T-helper 2 cell treated with Interferon-gamma antibody and Interleukin-4, amounts not matched to agents 5 μg/mL and 100 μg/mL, for 36 hours (primary cell): ENCODE measurements at regions not wholly inside any gene's neighbourhood (a gene's known extent, or its start where the extent isn't known, plus 50 kb on each side); places are given as distances from the start of the nearest gene placed in this dataset.

Experiments
- DNase-seq: peaks from one replicate; pipeline ENCODE4 v3.0.0; 2021; ENCODE audit warnings: low spot score
- H3K27ac Mint-ChIP-seq: one replicate; pipeline ENCODE4 v1.8.0; 2021; ENCODE audit warnings: mild to moderate bottlenecking, mixed read lengths
- H3K27me3 Mint-ChIP-seq: one replicate; pipeline ENCODE4 v1.8.0; 2021; ENCODE audit warnings: low read depth, mixed read lengths
- H3K36me3 Mint-ChIP-seq: one replicate; pipeline ENCODE4 v1.8.0; 2021; ENCODE audit warnings: low read depth, mixed read lengths
- H3K4me1 Mint-ChIP-seq: one replicate; pipeline ENCODE4 v1.8.0; 2021; ENCODE audit warnings: low read depth, mixed read lengths
- H3K4me3 Mint-ChIP-seq: one replicate; pipeline ENCODE4 v1.8.0; 2022; ENCODE audit warnings: mild to moderate bottlenecking, moderate library complexity, mixed read lengths
- H3K9me3 Mint-ChIP-seq: one replicate; pipeline ENCODE4 v1.8.0; 2021; ENCODE audit warnings: mixed read lengths

- Mint-ChIP-seq H3K4me3 (no peak overlapping the region), H3K27ac (no peak overlapping the region), H3K4me1 (no peaks in the 10 kb centered on the region), H3K27me3 (no peaks in the 10 kb centered on the region), H3K9me3 (no peaks in the 10 kb centered on the region), H3K36me3 (no peaks in the 10 kb centered on the region)
- no peak for DNase-seq
These were observed 211.8 kb downstream of the SKIDA1 start for GRCh38 chr10:21313691-21314090.

- no peaks in the 10 kb centered on the region for H3K9me3 Mint-ChIP-seq
- H3K4me3 Mint-ChIP-seq = no peak overlapping the region
- H3K27ac Mint-ChIP-seq = no peak overlapping the region
- H3K27me3 Mint-ChIP-seq = no peaks in the 10 kb centered on the region
- H3K4me1 Mint-ChIP-seq = no peaks in the 10 kb centered on the region
- no peaks in the 10 kb centered on the region for H3K36me3 Mint-ChIP-seq
- no peak for DNase-seq
These were observed 214.1 kb downstream of the SKIDA1 start for GRCh38 chr10:21311426-21311825.

GRCh38 chr10:21309427-21309826 is 216.1 kb downstream of the SKIDA1 start:
- Mint-ChIP-seq H3K27ac (no peak overlapping the region), H3K4me1 (no peaks in the 10 kb centered on the region), H3K9me3 (no peaks in the 10 kb centered on the region), H3K4me3 (no peak overlapping the region), H3K27me3 (no peaks in the 10 kb centered on the region), H3K36me3 (no peaks in the 10 kb centered on the region)
- DNase-seq = no peak

GRCh38 chr10:21308946-21309345 is 216.5 kb downstream of the SKIDA1 start:
- Mint-ChIP-seq H3K9me3 (no peaks in the 10 kb centered on the region), H3K27ac (no peak overlapping the region), H3K4me3 (no peak overlapping the region), H3K27me3 (no peaks in the 10 kb centered on the region), H3K4me1 (no peaks in the 10 kb centered on the region), H3K36me3 (no peaks in the 10 kb centered on the region)
- no peak for DNase-seq

DNA sequence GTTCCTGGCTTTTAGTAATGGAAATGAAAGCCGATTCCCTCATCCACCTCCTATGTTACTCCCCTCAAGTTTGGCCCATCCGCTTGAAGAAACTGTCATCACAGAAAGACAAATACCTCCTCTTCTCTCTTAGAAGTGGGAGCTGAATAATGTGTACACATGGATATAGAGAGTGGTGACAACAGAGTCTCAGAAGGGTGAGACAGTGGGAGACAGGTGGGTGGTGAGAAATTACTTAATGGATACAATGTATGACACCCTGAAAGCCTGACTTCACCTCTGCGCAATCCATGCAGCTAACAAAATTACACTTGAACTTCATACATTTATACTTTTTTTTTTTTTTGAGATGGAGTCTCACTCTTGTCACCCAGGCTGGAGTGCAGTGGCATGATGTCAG is 217.5 kb downstream of the SKIDA1 start:
- Mint-ChIP-seq H3K27me3 (no peaks in the 10 kb centered on the region), H3K4me3 (no peak overlapping the region), H3K4me1 (no peaks in the 10 kb centered on the region), H3K36me3 (no peaks in the 10 kb centered on the region), H3K9me3 (no peaks in the 10 kb centered on the region), H3K27ac (no peak overlapping the region)
- no peak for DNase-seq

DNA sequence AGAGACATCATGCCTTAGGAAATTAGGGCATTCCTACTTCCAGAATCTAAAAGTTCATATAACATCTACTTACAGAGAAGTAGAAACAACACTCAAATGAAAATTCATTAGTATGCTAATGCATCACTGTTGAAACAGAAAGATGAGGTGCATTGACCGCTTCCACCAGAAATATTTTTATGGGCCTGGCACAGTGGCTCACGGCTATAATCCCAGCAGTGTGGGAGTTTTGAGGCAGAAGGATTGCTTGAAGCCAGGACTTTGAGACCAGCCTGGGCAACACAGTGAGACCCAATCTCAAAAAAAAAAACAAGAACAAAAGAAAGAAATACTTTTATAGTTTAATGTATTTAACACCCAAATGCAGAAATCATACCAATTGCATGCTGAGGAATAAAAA is 220.9 kb downstream of the SKIDA1 start:
- no peaks in the 10 kb centered on the region for H3K4me1 Mint-ChIP-seq
- no peaks in the 10 kb centered on the region for H3K27me3 Mint-ChIP-seq
- H3K9me3 Mint-ChIP-seq = no peaks in the 10 kb centered on the region
- DNase-seq = no peak
- H3K27ac Mint-ChIP-seq = no peak overlapping the region
- H3K36me3 Mint-ChIP-seq = no peaks in the 10 kb centered on the region
- H3K4me3 Mint-ChIP-seq = no peak overlapping the region

GRCh38 chr10:21304198-21304597 is 221.3 kb downstream of the SKIDA1 start:
- no peaks in the 10 kb centered on the region for H3K9me3 Mint-ChIP-seq
- H3K27me3 Mint-ChIP-seq = no peaks in the 10 kb centered on the region
- no peaks in the 10 kb centered on the region for H3K4me1 Mint-ChIP-seq
- no peak overlapping the region for H3K4me3 Mint-ChIP-seq
- H3K27ac Mint-ChIP-seq = no peak overlapping the region
- no peak for DNase-seq
- H3K36me3 Mint-ChIP-seq = no peaks in the 10 kb centered on the region

GRCh38 chr10:21300551-21300950 is 224.9 kb downstream of the SKIDA1 start:
- Mint-ChIP-seq H3K27ac (no peak overlapping the region), H3K4me3 (no peak overlapping the region), H3K27me3 (no peaks in the 10 kb centered on the region), H3K4me1 (no peaks in the 10 kb centered on the region), H3K36me3 (no peaks in the 10 kb centered on the region), H3K9me3 (no peaks in the 10 kb centered on the region)
- no peak for DNase-seq

- no peaks in the 10 kb centered on the region for H3K36me3 Mint-ChIP-seq
- peaks cover under 1% of the 10 kb centered on the region for H3K27me3 Mint-ChIP-seq
- no peaks in the 10 kb centered on the region for H3K9me3 Mint-ChIP-seq
- H3K4me1 Mint-ChIP-seq = no peaks in the 10 kb centered on the region
- DNase-seq = no peak
- no peak overlapping the region for H3K27ac Mint-ChIP-seq
- no peak overlapping the region for H3K4me3 Mint-ChIP-seq
These were observed 226.2 kb downstream of the SKIDA1 start for GRCh38 chr10:21299330-21299729.

GRCh38 chr10:21298701-21299100 is 226.8 kb downstream of the SKIDA1 start:
- Mint-ChIP-seq H3K4me3 (no peak overlapping the region), H3K9me3 (no peaks in the 10 kb centered on the region), H3K27me3 (peaks cover 5% of the 10 kb centered on the region), H3K36me3 (no peaks in the 10 kb centered on the region), H3K27ac (no peak overlapping the region), H3K4me1 (no peaks in the 10 kb centered on the region)
- no peak for DNase-seq

DNA sequence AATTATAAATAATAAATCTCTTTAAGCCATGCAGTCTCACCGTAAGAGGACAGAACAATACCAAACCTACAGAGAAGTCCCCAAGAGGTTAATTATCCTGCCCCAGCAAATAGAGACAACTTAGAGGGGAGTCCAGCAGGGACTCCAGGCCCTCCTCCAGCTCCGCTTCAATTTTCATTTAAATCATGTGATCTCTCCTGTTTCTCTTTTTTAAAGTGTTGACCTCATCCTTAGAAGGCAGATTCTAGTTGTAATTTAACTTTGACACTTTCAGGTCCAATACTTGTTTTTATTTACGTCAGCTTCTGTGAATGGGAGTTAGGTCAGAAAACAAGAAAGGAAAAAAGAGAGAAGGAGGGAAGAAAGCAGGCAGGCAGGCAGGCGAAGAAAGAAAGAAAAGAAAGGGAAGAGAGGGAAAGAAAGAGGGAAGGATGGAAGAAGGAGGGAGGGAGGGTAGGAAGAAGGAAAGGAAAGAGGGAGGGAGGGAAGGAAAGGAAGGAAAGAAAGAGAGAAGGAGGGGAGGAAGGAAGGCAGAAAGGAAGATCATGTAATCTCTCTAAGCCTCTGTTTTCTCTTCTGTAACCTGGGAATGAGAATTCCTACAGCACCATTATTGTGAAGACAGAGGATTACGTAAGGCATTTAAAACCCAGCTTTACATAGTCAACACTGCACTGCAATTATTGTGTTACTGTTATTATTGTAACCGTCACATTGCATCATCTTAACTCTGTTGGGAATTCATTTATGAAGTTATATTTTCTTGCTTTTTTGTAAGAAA is 227.7 kb downstream of the SKIDA1 start:
- Mint-ChIP-seq H3K36me3 (no peaks in the 10 kb centered on the region), H3K4me3 (no peak overlapping the region), H3K27ac (no peak overlapping the region), H3K4me1 (no peaks in the 10 kb centered on the region), H3K27me3 (peaks cover 15% of the 10 kb centered on the region), H3K9me3 (no peaks in the 10 kb centered on the region)
- no peak for DNase-seq

DNA sequence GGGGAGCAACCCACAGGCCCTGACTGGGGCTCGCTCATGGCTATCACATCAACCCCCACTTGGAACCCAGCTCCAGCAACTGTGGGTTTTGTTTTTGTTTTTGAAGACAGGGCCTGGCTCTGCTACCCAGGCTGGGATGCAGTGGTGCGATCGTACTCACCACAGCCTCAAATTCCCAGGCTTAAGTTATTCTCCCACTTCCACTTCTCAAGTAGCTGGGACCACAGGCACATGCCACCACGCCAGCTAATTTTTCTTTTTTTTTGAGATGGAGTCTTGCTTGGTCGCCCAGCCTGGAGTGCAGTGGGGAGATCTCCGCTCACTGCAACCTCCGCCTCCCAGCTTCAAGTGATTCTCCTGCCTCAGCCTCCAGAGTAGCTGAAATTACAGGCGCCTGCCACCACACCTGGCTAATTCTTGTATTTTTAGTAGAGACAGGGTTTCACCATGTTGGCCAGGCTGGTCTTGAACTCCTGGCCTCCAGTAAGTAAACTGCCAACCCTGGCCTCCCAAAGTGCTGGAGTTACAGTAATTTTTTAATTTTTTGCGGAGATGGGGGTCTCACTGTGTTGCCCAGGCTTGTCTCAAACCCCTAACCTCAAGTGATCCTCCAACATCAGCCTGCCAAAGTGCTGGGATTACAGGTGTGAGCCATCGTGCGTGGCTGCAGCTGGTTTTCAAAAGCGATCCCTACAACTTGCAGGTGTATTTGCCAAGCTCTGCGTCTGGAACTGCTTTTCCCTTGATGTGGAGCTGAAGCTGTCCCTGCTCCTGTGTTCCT is 228.7 kb downstream of the SKIDA1 start:
- H3K27me3 Mint-ChIP-seq = peaks cover 18% of the 10 kb centered on the region
- no peak overlapping the region for H3K27ac Mint-ChIP-seq
- DNase-seq = no peak
- no peaks in the 10 kb centered on the region for H3K9me3 Mint-ChIP-seq
- no peaks in the 10 kb centered on the region for H3K4me1 Mint-ChIP-seq
- no peaks in the 10 kb centered on the region for H3K36me3 Mint-ChIP-seq
- H3K4me3 Mint-ChIP-seq = no peak overlapping the region

DNA sequence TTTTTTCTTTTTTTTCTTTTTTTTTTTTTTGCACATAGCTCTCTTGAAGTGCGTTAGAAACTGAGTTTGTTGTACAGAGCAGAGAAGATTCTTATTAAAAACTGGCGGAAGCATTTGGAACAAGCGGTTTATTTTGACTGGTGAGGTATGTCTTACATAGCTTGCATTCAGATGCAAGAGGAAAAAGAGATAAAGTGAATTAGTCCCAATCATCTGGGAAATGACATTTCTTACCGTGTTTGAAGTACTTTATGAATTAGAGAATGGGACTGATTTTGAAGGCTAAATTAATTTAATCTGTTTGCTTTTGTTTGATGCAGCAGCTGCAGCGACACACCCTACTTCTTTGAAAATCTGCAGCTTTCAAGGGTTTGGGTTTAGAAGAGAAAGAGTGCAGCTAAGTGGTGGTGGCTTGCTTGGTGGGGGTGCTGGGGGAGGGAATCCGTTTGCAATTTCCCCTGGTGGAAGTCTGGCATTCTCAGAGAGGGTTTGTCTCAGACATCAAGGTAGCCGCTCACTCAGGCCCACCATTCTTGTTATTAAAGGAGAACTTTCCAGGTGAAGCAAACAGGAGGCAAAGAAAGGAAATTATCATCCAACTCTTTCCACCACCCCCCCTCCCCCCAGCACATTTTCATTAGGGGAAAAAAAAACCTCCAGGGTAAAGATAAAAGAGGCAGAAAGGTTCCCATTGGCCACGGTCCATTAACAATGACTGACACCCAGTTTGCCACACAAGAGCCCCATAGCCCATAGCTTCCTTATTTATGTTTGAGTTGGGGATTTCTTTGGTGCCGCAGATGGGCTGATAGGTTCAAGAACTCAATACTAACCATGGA is 231.7 kb downstream of the SKIDA1 start:
- no peaks in the 10 kb centered on the region for H3K9me3 Mint-ChIP-seq
- peaks cover 26% of the 10 kb centered on the region for H3K27me3 Mint-ChIP-seq
- no peaks in the 10 kb centered on the region for H3K36me3 Mint-ChIP-seq
- no peak overlapping the region for H3K27ac Mint-ChIP-seq
- H3K4me1 Mint-ChIP-seq = no peaks in the 10 kb centered on the region
- no peak for DNase-seq
- no peak overlapping the region for H3K4me3 Mint-ChIP-seq
